ENCODE measurements at regions not wholly inside any gene's neighbourhood (a gene's known extent, or its start where the extent isn't known, plus 50 kb on each side); places are given as distances from the start of the nearest gene placed in this dataset.

GRCh38 chr4:14575919-14576318 is 426.4 kb upstream of the CPEB2 start:
- Histone ChIP-seq H3K4me1 (ENCODE audit: control insufficient read depth in 4 of 4, insufficient read depth in 4 of 4, low read length in 3 of 4) (no peaks in the 10 kb centered on the region), H3K27ac (ENCODE audit: low read depth in 1 of 2, low read length in 2 of 2) (no peak overlapping the region), H3K4me3 (ENCODE audit: low read depth in 1 of 3, low read length in 3 of 3) (no peak overlapping the region), H3K36me3 (ENCODE audit: control insufficient read depth in 4 of 4, insufficient read depth in 3 of 4, low read depth in 1 of 4, low read length in 3 of 4) (no peaks in the 10 kb centered on the region), H3K9ac (ENCODE audit: low read depth in 1 of 2, low read length in 2 of 2) (no peak overlapping the region), H3K27me3 (ENCODE audit: control insufficient read depth in 4 of 4, insufficient read depth in 4 of 4, low read length in 3 of 4) (no peaks in the 10 kb centered on the region), H3K9me3 (ENCODE audit: control insufficient read depth in 4 of 4, low read length in 3 of 4) (no peaks in the 10 kb centered on the region)
- DNase-seq (ENCODE audit: low spot score), result no peak
- WGBS, result 54% methylated on average over 2 of the region's 2 CpGs
- no peak for TF ChIP-seq GABPA (IDR thresholded peaks at IDR 0.05 in 1 of 2, conservative IDR thresholded peaks at IDR 0.05 in 1 of 2)

- no peak for TF ChIP-seq EGR1 (IDR thresholded peaks at IDR 0.05; ENCODE audit: low read depth in 2 of 2)
- TF ChIP-seq JUND (IDR thresholded peaks at IDR 0.05), result no peak
- no peak for TF ChIP-seq TAF1 (conservative IDR thresholded peaks at IDR 0.05)
- no peak for TF ChIP-seq HNF4G (IDR thresholded peaks at IDR 0.05)
- TF ChIP-seq RXRA (IDR thresholded peaks at IDR 0.05), result no peak
- no peak for TF ChIP-seq HNF4A (conservative IDR thresholded peaks at IDR 0.05)
- no peak for TF ChIP-seq SP1 (IDR thresholded peaks at IDR 0.05)
- no peak for TF ChIP-seq FOXA1 (IDR thresholded peaks at IDR 0.05)
- no peak for TF ChIP-seq ZBTB33 (IDR thresholded peaks at IDR 0.05)
- no peak for TF ChIP-seq ATF3 (IDR thresholded peaks at IDR 0.05)
- TF ChIP-seq NR2F2 (IDR thresholded peaks at IDR 0.05), result no peak
- TF ChIP-seq MAX (IDR thresholded peaks at IDR 0.05), result no peak
- no peak for TF ChIP-seq YY1 (IDR thresholded peaks at IDR 0.05)
- TF ChIP-seq GABPA (IDR thresholded peaks at IDR 0.05 in 1 of 2, conservative IDR thresholded peaks at IDR 0.05 in 1 of 2), result no peak
- no peak for TF ChIP-seq FOXA2 (IDR thresholded peaks at IDR 0.05)
- no peak for TF ChIP-seq REST (IDR thresholded peaks at IDR 0.05)
- TF ChIP-seq CTCF (IDR thresholded peaks at IDR 0.05; ENCODE audit: low read depth, low read length, missing input control), result no peak
- TF ChIP-seq RAD21 (IDR thresholded peaks at IDR 0.05), result no peak
Observed at GRCh38 chr4:14580061-14580460, 422.2 kb upstream of the CPEB2 start.

More at GRCh38 chr4:14580061-14580460, 422.2 kb upstream of the CPEB2 start:
- Histone ChIP-seq H3K9ac (ENCODE audit: low read depth in 1 of 2, low read length in 2 of 2) (no peak overlapping the region), H3K36me3 (ENCODE audit: control insufficient read depth in 4 of 4, insufficient read depth in 3 of 4, low read depth in 1 of 4, low read length in 3 of 4) (no peaks in the 10 kb centered on the region), H3K4me3 (ENCODE audit: low read depth in 1 of 3, low read length in 3 of 3) (no peak overlapping the region), H3K27ac (ENCODE audit: low read depth in 1 of 2, low read length in 2 of 2) (no peak overlapping the region), H3K4me1 (ENCODE audit: control insufficient read depth in 4 of 4, insufficient read depth in 4 of 4, low read length in 3 of 4) (no peaks in the 10 kb centered on the region), H3K27me3 (ENCODE audit: control insufficient read depth in 4 of 4, insufficient read depth in 4 of 4, low read length in 3 of 4) (no peaks in the 10 kb centered on the region), H3K9me3 (ENCODE audit: control insufficient read depth in 4 of 4, low read length in 3 of 4) (no peaks in the 10 kb centered on the region)
- no peak for DNase-seq (ENCODE audit: low spot score)

All from liver (tissue), 8 donors.